ES-I3 (cell line): ENCODE measurements at regions not wholly inside any gene's neighbourhood (a gene's known extent, or its start where the extent isn't known, plus 50 kb on each side); places are given as distances from the start of the nearest gene placed in this dataset.
"Not testable (repeated sequence)": the region's sequence is repeated elsewhere in the genome, so short reads cannot be mapped to it uniquely, and the experiment has no call there.

Source experiments
- H3K36me3 ChIP-seq: 2 replicates; pipeline ENCODE4 v1.6.1; 2013; ENCODE audit warnings: mild to moderate bottlenecking, low read length, control low read depth, moderate library complexity; ENCODE audit not compliant: insufficient read depth
- H3K4me1 ChIP-seq: 2 replicates; pipeline ENCODE4 v1.6.1; 2013; ENCODE audit warnings: mild to moderate bottlenecking, control low read depth, low read length; ENCODE audit not compliant: insufficient read depth
- H3K9ac ChIP-seq: 2 replicates; pipeline ENCODE4 v1.6.1; 2013; ENCODE audit warnings: low read depth, mild to moderate bottlenecking, low read length, moderate library complexity
- H3K9me3 ChIP-seq: 2 replicates; pipeline ENCODE4 v1.6.1; 2013; ENCODE audit warnings: mild to moderate bottlenecking, low read length, moderate library complexity; ENCODE audit not compliant: control insufficient read depth, insufficient read depth

GRCh38 chr1:219863816-219864215 lies 64.5 kb downstream of the SLC30A10 start:
- H3K36me3 ChIP-seq, H3K9me3 ChIP-seq, H3K4me1 ChIP-seq, H3K9ac ChIP-seq: not testable (repeated sequence)

GRCh38 chr1:219862366-219862765 lies 66.0 kb downstream of the SLC30A10 start:
- Histone ChIP-seq H3K9ac (no peak overlapping the region), H3K9me3 (no peaks in the 10 kb centered on the region), H3K36me3 (no peaks in the 10 kb centered on the region), H3K4me1 (no peaks in the 10 kb centered on the region)

GRCh38 chr1:219858980-219859379 lies 69.4 kb downstream of the SLC30A10 start:
- Histone ChIP-seq H3K36me3 (no peaks in the 10 kb centered on the region), H3K4me1 (no peaks in the 10 kb centered on the region), H3K9me3 (no peaks in the 10 kb centered on the region), H3K9ac (no peak overlapping the region)

GRCh38 chr1:219847215-219847855 lies 81.0 kb downstream of the SLC30A10 start:
- no peak overlapping the region for H3K9ac ChIP-seq
- H3K4me1 ChIP-seq: no peaks in the 10 kb centered on the region
- no peaks in the 10 kb centered on the region for H3K36me3 ChIP-seq
- no peaks in the 10 kb centered on the region for H3K9me3 ChIP-seq

GRCh38 chr1:219839595-219839994 lies 88.8 kb downstream of the SLC30A10 start:
- H3K36me3 ChIP-seq, H3K9me3 ChIP-seq, H3K4me1 ChIP-seq: not testable (repeated sequence)
- peak overlapping the region; percentile 49; the same call in 1 of the 2 replicates for H3K9ac ChIP-seq

- Histone ChIP-seq H3K4me1 (peaks cover 16% of the 10 kb centered on the region; the same call in 1 of the 2 replicates), H3K36me3 (no peaks in the 10 kb centered on the region), H3K9me3 (no peaks in the 10 kb centered on the region)
These were observed 90.4 kb downstream of the SLC30A10 start for GRCh38 chr1:219837994-219838294.

GRCh38 chr1:219837274-219837993 lies 90.9 kb downstream of the SLC30A10 start:
- H3K4me1 ChIP-seq: peaks cover 20% of the 10 kb centered on the region
- no peaks in the 10 kb centered on the region for H3K36me3 ChIP-seq
- H3K9me3 ChIP-seq: no peaks in the 10 kb centered on the region
- H3K9ac ChIP-seq: no peak overlapping the region

More at GRCh38 chr1:219837994-219838294, 90.4 kb downstream of the SLC30A10 start:
- no peak overlapping the region for H3K9ac ChIP-seq

GRCh38 chr1:219834314-219834917 lies 93.9 kb downstream of the SLC30A10 start:
- peak overlapping the region; percentile 2; the same call in 1 of the 2 replicates for H3K9ac ChIP-seq
- H3K9me3 ChIP-seq: no peaks in the 10 kb centered on the region
- no peaks in the 10 kb centered on the region for H3K36me3 ChIP-seq
- peaks cover 20% of the 10 kb centered on the region for H3K4me1 ChIP-seq

- Histone ChIP-seq H3K9ac (no peak overlapping the region), H3K4me1 (peaks cover 20% of the 10 kb centered on the region), H3K36me3 (no peaks in the 10 kb centered on the region)
These were observed 95.0 kb downstream of the SLC30A10 start for GRCh38 chr1:219833214-219833815.

GRCh38 chr1:219826290-219826689 lies 102.1 kb downstream of the SLC30A10 start:
- H3K36me3 ChIP-seq: no peaks in the 10 kb centered on the region
- H3K4me1 ChIP-seq: no peaks in the 10 kb centered on the region
- H3K9ac ChIP-seq: no peak overlapping the region
- H3K9me3 ChIP-seq: no peaks in the 10 kb centered on the region

More at GRCh38 chr1:219833214-219833815, 95.0 kb downstream of the SLC30A10 start:
- no peaks in the 10 kb centered on the region for H3K9me3 ChIP-seq

GRCh38 chr1:219825355-219825754 lies 103.0 kb downstream of the SLC30A10 start:
- Histone ChIP-seq H3K4me1 (no peaks in the 10 kb centered on the region), H3K36me3 (no peaks in the 10 kb centered on the region), H3K9me3 (no peaks in the 10 kb centered on the region), H3K9ac (no peak overlapping the region)

GRCh38 chr1:219824338-219824737 lies 104.0 kb downstream of the SLC30A10 start:
- H3K9ac ChIP-seq: no peak overlapping the region
- H3K9me3 ChIP-seq: no peaks in the 10 kb centered on the region
- no peaks in the 10 kb centered on the region for H3K36me3 ChIP-seq
- no peaks in the 10 kb centered on the region for H3K4me1 ChIP-seq

GRCh38 chr1:219820551-219820950 lies 107.8 kb downstream of the SLC30A10 start:
- Histone ChIP-seq H3K4me1 (no peaks in the 10 kb centered on the region), H3K9me3 (no peaks in the 10 kb centered on the region), H3K36me3 (no peaks in the 10 kb centered on the region), H3K9ac (no peak overlapping the region)

- Histone ChIP-seq H3K36me3 (no peaks in the 10 kb centered on the region), H3K4me1 (no peaks in the 10 kb centered on the region), H3K9ac (no peak overlapping the region), H3K9me3 (no peaks in the 10 kb centered on the region)
These were observed 110.4 kb downstream of the SLC30A10 start for GRCh38 chr1:219817914-219818313.
